NB4 (cell line): ENCODE measurements at regions not wholly inside any gene's neighbourhood (a gene's known extent, or its start where the extent isn't known, plus 50 kb on each side); places are given as distances from the start of the nearest gene placed in this dataset.

Source experiments
- DNase-seq: peaks from one replicate; pipeline ENCODE4 v3.0.0; 2010; ENCODE audit warnings: low read depth
- H3K4me3 ChIP-seq: one replicate; pipeline ENCODE4 v1.5.1; 2011; ENCODE audit warnings: mild to moderate bottlenecking, low read depth, low read length, moderate library complexity
- CTCF ChIP-seq: IDR thresholded peaks from one replicate; pipeline ENCODE4 v1.5.1; 2012; ENCODE audit warnings: low read depth, low read length
- MAX ChIP-seq: IDR thresholded peaks from 2 replicates; pipeline ENCODE4 v1.6.1; 2011; ENCODE audit warnings: low read depth, low read length
- MYC ChIP-seq: IDR thresholded peaks from 2 replicates; pipeline ENCODE4 v1.6.1; 2011; ENCODE audit warnings: low read depth, low read length
- POLR2A ChIP-seq: IDR thresholded peaks from 2 replicates; pipeline ENCODE4 v1.6.1; 2011; ENCODE audit warnings: mild to moderate bottlenecking; ENCODE audit not compliant: insufficient read length; ENCODE audit errors: extremely low read depth

GRCh38 chr6:154583546-154584188 is 73.2 kb upstream of the CNKSR3 start:
- TF ChIP-seq MAX (no peak), CTCF (no peak), POLR2A (no peak), MYC (no peak)
- no peak overlapping the region for H3K4me3 ChIP-seq
- DNase-seq: no peak

GRCh38 chr6:154590756-154591155 is 80.3 kb upstream of the CNKSR3 start:
- H3K4me3 ChIP-seq: no peak overlapping the region
- no peak for DNase-seq
- TF ChIP-seq CTCF: no peak
- TF ChIP-seq POLR2A: no peak
- TF ChIP-seq MYC: no peak
- TF ChIP-seq MAX: no peak

- no peak for TF ChIP-seq CTCF
- TF ChIP-seq POLR2A: no peak
- TF ChIP-seq MAX: no peak
- TF ChIP-seq MYC: no peak
- no peak overlapping the region for H3K4me3 ChIP-seq
- DNase-seq: no peak
Observed at GRCh38 chr6:154591234-154591633, 80.7 kb upstream of the CNKSR3 start.

GRCh38 chr6:154592199-154592860 is 81.8 kb upstream of the CNKSR3 start:
- no peak for TF ChIP-seq CTCF
- TF ChIP-seq POLR2A: no peak
- no peak for TF ChIP-seq MYC
- TF ChIP-seq MAX: no peak
- no peak overlapping the region for H3K4me3 ChIP-seq
- DNase-seq: no peak

- TF ChIP-seq MYC: no peak
- no peak for TF ChIP-seq POLR2A
- no peak for TF ChIP-seq MAX
- TF ChIP-seq CTCF: no peak
- DNase-seq: no peak
- H3K4me3 ChIP-seq: no peak overlapping the region
Observed at GRCh38 chr6:154593122-154593521, 82.6 kb upstream of the CNKSR3 start.
